ENCODE measurements at regions not wholly inside any gene's neighbourhood (a gene's known extent, or its start where the extent isn't known, plus 50 kb on each side); places are given as distances from the start of the nearest gene placed in this dataset.
"Not testable (repeated sequence)": the region's sequence is repeated elsewhere in the genome, so short reads cannot be mapped to it uniquely, and the experiment has no call there.

DNA sequence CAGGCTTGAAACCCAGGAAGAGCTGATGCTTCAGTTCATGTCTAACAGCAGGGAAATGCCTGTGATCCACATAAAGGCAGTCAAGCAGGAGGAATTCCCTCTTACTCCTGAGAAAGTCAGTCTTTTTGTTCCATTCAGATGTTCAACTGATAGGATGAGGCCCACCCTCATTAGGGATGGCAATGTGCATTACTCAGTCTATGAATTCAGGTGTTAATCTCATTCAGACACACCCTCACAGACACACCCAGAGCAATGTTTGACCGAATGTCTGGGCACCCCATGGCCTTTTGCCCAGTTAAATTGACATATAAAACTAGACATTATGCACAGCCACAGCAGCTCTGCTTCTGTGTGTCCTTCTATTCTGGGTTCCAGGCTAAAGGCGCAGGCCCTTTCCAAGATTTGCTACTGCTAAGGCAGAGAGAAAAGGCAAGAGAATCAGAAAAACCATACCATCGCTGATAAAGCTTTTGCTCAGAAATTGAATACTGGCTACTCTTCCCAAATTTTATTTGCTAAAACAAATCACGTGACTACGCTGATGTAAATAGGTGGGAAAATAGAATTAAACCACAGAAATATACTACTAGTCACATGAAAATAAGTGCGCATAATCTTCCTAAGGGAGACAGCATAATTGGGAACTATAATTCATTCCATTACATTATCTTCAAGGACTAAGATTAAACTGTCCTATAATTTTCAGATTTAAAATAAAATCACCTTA is 625.0 kb upstream of the MAN1A1 start:
- H3K27me3 Mint-ChIP-seq = no peaks in the 10 kb centered on the region
- no peak overlapping the region for H3K27ac Mint-ChIP-seq
- H3K4me3 Mint-ChIP-seq = no peak overlapping the region
- H3K9me3 Mint-ChIP-seq = no peaks in the 10 kb centered on the region
- H3K4me1 Mint-ChIP-seq = no peaks in the 10 kb centered on the region
- H3K36me3 Mint-ChIP-seq = no peaks in the 10 kb centered on the region

DNA sequence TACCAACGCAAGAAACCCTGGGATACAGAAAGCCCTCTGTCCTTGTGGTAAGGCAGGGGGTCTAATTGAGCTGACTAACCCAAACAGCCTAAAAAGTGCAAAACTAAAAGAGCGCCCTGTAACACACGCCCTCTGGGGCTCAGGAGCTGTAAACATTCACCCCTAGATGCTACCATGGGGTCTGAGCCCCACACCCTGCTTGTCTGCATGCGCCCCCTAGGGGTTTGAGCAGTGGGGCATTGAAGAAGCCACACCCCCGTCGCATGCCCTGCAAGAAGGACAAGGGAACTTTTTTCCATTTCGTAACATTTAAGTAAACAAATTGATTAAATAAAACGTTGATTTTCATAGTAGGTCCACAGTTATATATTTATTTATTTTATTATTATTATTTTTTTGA is 616.9 kb upstream of the MAN1A1 start:
- no peak overlapping the region for H3K4me3 Mint-ChIP-seq
- no peaks in the 10 kb centered on the region for H3K27me3 Mint-ChIP-seq
- no peaks in the 10 kb centered on the region for H3K4me1 Mint-ChIP-seq
- H3K27ac Mint-ChIP-seq = no peak overlapping the region
- no peaks in the 10 kb centered on the region for H3K9me3 Mint-ChIP-seq
- no peaks in the 10 kb centered on the region for H3K36me3 Mint-ChIP-seq

DNA sequence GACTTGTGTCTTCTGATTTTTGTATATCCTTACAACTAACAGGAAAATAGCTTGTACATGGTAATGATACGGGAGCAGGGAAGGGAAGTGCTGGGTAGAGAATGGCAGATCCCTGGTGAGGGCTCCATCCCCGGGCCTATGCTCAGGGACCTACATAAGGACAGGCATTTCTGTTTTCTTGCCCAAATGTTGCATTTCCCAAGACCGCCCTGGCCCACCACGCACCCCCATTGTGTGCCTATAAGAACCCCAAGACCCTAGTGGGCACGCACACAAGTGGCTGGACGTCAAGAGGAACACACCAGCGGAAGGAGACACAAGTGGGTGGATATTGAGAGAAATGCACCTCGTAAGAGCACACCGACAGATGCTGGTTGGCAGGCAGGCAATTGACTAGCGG is 616.3 kb upstream of the MAN1A1 start:
- Mint-ChIP-seq H3K4me3 (no peak overlapping the region), H3K27me3 (no peaks in the 10 kb centered on the region), H3K4me1 (no peaks in the 10 kb centered on the region), H3K9me3 (no peaks in the 10 kb centered on the region), H3K36me3 (no peaks in the 10 kb centered on the region), H3K27ac (no peak overlapping the region)

DNA sequence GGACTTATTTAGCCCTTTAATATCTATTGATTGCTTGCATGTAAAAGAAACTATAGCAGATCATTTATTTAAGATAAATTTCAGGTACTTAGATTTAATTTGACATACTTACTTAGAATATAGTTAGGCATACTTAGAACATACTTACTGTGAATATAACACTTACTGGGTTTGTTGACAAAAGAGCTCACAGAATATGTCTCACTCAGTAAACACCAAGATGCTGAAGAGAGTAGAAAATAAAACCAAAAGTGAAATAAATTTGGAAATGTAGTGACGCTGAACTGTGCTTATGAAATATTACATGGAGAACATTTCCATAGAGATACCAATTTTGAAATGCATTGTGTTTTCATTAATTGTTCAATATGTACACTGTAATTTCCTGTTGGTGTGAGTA is 615.4 kb upstream of the MAN1A1 start:
- Mint-ChIP-seq H3K9me3 (no peaks in the 10 kb centered on the region), H3K4me1 (no peaks in the 10 kb centered on the region), H3K27ac (no peak overlapping the region), H3K27me3 (no peaks in the 10 kb centered on the region), H3K36me3 (no peaks in the 10 kb centered on the region), H3K4me3 (no peak overlapping the region)

DNA sequence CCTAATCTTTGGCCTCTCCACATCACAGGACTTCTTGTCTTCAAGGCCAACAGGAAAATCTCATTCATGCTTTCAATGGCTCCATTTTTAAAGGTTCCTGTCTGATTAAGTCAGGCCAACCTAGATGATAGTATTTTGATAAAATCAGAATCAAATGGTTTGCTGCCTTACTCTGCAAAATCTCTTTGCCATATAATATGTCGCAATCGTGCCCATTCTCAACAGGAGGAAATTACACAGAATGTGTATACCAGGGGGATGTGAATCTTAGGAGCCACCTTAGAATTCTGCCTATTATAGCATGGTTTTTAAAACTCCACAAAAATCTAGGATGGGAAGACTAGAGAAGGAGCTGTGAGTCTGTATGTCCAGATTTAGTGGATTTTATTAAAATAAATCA is 612.9 kb upstream of the MAN1A1 start:
- Mint-ChIP-seq H3K4me3 (no peak overlapping the region), H3K27me3 (no peaks in the 10 kb centered on the region), H3K4me1 (no peaks in the 10 kb centered on the region), H3K27ac (no peak overlapping the region), H3K36me3 (no peaks in the 10 kb centered on the region), H3K9me3 (no peaks in the 10 kb centered on the region)

DNA sequence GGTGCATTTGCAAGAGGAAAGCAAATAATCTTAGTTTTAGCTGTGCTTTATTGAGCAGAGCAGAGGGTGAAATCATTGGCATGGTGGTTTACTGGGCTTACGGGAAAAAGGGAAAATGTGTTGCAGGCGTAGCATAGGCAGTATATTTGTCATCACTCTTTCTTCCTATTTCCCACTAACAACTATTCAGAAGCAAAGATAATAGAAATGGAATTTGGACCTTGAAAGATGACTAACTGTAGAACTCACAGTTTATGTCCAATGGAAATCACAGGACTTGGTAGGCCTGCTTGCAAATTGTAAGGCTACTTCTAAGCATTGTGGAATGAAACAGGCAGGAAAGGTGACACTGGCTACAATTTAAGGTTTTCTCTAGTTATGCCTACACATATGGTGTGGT is 611.9 kb upstream of the MAN1A1 start:
- Mint-ChIP-seq H3K4me3 (no peak overlapping the region), H3K27me3 (no peaks in the 10 kb centered on the region), H3K9me3 (no peaks in the 10 kb centered on the region), H3K4me1 (no peaks in the 10 kb centered on the region), H3K36me3 (no peaks in the 10 kb centered on the region), H3K27ac (no peak overlapping the region)

DNA sequence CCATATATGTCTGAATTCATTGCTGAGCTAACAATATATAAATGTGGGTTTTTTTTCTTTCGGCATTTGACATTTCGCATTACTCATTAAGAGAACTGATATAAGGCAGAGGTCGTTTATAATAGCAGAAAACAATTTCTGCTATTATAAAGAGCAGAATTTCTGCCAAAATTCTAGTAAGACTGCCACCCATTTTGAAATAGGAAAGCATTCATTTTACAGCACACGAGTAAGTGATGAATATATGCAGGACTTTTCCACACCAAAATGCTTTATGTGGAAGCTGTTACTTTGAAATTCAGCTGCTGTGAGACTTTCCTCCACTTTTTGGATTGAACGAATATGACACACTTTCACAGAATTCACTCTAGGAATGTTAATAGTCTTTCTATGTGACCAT is 610.9 kb upstream of the MAN1A1 start:
- H3K27ac Mint-ChIP-seq = no peak overlapping the region
- no peaks in the 10 kb centered on the region for H3K27me3 Mint-ChIP-seq
- H3K4me1 Mint-ChIP-seq = no peaks in the 10 kb centered on the region
- no peaks in the 10 kb centered on the region for H3K36me3 Mint-ChIP-seq
- no peak overlapping the region for H3K4me3 Mint-ChIP-seq
- H3K9me3 Mint-ChIP-seq = no peaks in the 10 kb centered on the region

DNA sequence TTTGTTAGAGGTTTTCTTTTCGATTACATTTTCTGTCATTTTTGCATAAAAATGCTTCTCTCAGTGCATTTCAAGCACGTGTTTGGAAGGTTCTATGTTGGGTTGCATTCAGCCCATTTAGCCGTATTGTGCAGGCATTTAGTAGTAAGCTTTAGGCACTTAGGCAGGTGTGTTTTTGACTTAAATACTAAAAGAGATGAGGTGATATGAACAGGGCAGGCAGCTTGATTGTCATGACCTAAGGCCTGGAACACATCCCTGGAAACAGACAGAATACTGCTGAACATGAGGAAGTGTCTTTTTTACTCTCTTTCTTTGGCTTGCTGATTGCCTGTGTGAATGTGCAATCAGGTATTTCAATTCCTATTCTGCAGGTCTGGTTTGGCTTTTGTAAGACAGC is 610.5 kb upstream of the MAN1A1 start:
- no peaks in the 10 kb centered on the region for H3K9me3 Mint-ChIP-seq
- H3K27me3 Mint-ChIP-seq = no peaks in the 10 kb centered on the region
- H3K4me3 Mint-ChIP-seq = no peak overlapping the region
- no peak overlapping the region for H3K27ac Mint-ChIP-seq
- H3K36me3 Mint-ChIP-seq = no peaks in the 10 kb centered on the region
- no peaks in the 10 kb centered on the region for H3K4me1 Mint-ChIP-seq

DNA sequence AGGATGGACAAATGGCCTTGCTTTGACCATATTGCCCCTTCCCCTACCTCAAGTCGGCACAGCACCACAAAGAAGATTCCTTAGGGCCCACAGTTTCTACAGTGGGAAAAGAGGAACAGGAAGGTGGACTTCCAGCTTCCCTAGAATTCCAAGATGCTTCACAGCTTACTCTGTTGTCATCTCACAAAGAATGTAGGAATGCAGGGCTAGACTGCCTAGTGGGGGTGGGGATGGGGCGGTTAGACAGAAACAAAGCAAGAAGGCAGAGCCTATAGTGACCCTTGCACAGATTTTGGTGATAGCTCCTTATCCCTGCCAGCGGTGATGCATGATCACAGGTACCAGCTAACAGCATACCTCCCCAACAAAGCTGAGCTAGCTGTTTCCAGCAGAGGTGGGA is 607.6 kb upstream of the MAN1A1 start:
- Mint-ChIP-seq H3K27ac (no peak overlapping the region), H3K9me3 (peaks cover 4% of the 10 kb centered on the region), H3K27me3 (no peaks in the 10 kb centered on the region), H3K4me1 (no peaks in the 10 kb centered on the region), H3K4me3 (no peak overlapping the region), H3K36me3 (no peaks in the 10 kb centered on the region)

DNA sequence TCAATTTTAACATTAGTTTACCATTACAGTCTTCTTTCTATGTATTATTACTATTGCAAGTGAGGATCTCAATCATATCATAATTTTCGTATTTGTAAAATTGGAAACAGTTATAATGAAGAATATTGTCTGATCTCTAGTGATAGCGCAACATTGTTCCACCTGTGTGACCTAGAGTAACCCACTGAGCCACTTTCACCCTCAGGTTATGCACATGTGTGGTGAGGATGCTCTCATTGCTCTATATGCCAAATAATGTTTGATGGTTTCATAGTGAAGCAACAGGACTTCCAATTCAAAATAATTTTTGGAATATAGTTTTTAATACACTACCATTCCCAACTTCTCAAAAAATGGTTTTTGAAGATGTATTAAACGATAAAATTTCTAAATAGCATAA is 603.1 kb upstream of the MAN1A1 start:
- peaks cover 2% of the 10 kb centered on the region for H3K27me3 Mint-ChIP-seq
- peaks cover 8% of the 10 kb centered on the region for H3K9me3 Mint-ChIP-seq
- no peaks in the 10 kb centered on the region for H3K4me1 Mint-ChIP-seq
- no peaks in the 10 kb centered on the region for H3K36me3 Mint-ChIP-seq
- no peak overlapping the region for H3K27ac Mint-ChIP-seq
- H3K4me3 Mint-ChIP-seq = no peak overlapping the region

DNA sequence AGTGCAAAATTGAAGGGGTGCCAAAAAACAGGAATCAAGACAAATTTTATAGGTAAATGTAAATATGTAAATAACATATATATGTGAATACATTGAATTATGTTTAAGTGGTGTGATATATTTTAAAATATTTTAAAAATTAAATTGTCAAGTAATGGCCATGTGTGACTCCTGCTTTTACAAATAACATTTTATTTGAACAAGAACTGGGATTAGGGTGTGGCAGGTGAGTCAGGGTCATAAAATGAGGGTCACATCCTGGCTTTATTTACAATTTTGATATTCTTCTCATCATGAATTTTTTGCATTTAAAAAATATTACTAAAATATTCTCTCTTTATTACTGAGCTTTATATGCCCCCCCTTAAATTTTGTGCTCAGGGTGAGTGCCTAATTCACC is 601.1 kb upstream of the MAN1A1 start:
- Mint-ChIP-seq H3K27me3 (peaks cover 5% of the 10 kb centered on the region), H3K4me1 (no peaks in the 10 kb centered on the region), H3K27ac (no peak overlapping the region), H3K9me3 (peaks cover 8% of the 10 kb centered on the region), H3K4me3 (no peak overlapping the region), H3K36me3 (no peaks in the 10 kb centered on the region)

DNA sequence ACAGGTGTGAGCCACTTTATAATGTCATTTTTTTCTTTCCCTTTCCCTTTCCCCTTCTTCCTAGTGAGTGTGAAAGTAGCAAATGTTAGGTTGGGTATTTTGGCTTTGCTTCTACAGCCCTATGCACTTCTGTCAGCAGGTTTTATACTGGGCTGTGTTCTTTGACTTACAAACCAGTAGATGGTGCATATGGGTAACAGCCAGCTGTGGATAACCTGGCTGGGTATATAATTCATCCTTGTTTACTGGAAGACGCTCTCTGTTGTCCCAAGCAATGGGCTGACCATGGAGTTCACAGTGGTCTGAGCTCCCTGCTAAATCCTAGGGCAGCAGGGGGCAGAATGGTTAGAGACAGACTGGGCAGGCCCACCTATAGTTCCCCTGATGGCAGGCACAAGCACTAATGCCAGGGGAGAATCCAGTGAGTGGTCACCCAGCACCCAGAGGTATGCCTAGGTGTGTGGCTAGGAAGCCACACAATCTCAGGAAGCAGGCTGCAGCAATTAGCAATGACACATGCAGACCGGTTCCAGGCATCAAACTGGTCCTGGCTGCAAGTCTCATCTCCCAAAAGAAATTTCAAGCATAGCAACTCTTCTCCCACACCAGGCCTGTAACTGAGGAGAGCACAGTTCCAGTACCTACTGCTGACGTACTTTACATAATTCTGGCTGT is 592.7 kb upstream of the MAN1A1 start:
- H3K9me3 Mint-ChIP-seq = no peaks in the 10 kb centered on the region
- no peak overlapping the region for H3K4me3 Mint-ChIP-seq
- H3K36me3 Mint-ChIP-seq = no peaks in the 10 kb centered on the region
- H3K4me1 Mint-ChIP-seq = no peaks in the 10 kb centered on the region
- peaks cover 4% of the 10 kb centered on the region for H3K27me3 Mint-ChIP-seq
- no peak overlapping the region for H3K27ac Mint-ChIP-seq

DNA sequence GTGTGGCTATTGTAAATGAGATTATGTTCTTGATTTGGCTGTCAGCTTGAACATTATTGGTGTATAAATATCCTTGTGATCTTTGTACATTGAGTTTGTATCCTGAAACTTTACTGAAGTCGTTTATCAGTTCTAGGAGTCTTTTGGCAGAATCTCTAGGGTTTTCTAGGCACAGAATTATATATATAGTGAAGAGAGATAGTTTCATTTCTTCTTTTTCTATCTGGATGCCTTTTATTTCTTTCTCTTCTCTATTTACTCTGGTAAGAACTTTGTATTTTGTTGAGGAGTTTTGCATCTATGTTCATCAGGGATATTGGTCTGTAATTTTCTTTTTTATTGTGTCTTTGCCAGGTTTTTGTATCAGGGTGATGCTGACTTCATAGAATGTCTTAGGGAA is 589.2 kb upstream of the MAN1A1 start:
- no peak overlapping the region for H3K4me3 Mint-ChIP-seq
- H3K36me3 Mint-ChIP-seq = no peaks in the 10 kb centered on the region
- no peaks in the 10 kb centered on the region for H3K9me3 Mint-ChIP-seq
- H3K4me1 Mint-ChIP-seq = no peaks in the 10 kb centered on the region
- H3K27me3 Mint-ChIP-seq = peaks cover 1% of the 10 kb centered on the region
- no peak overlapping the region for H3K27ac Mint-ChIP-seq

DNA sequence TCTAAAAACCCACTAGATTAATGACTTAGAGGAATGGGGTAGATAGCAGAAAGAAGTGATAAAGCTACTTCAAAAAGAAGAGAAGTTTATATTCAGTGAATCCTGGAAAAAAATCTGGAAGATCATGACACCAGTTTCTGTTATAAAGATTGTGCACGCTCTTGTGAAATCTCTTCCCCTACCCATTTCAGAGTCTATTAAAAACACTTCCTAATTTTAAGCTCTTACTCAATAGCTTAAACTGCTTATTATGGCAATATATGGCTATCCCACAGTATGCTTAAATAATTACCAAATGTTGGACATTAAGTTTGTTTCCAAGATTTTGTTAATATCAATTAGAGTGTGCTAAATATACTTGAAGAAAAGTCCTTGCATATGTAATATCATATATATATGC is 585.3 kb upstream of the MAN1A1 start:
- Mint-ChIP-seq H3K4me3 (no peak overlapping the region), H3K36me3 (no peaks in the 10 kb centered on the region), H3K27me3 (no peaks in the 10 kb centered on the region), H3K9me3 (no peaks in the 10 kb centered on the region), H3K4me1 (no peaks in the 10 kb centered on the region), H3K27ac (no peak overlapping the region)

DNA sequence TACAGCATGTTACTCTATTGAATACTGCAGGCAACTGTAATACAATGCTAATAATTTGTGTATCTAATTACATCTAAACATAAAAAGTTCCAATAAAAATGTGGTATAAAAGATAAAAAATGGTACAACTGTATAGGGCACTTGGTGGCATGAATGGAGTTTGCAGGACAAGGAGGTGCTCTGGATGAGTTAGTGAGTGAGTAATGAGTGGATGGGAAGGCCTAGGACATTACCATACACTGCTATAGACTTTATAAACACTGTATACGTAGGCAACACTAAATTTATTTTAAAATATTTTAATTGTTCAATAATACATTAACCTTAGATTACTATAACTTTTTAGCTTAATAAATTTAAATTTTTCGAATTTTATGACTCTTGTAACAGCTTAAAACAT is 579.6 kb upstream of the MAN1A1 start:
- Mint-ChIP-seq H3K27ac (no peak overlapping the region), H3K36me3 (no peaks in the 10 kb centered on the region), H3K4me3 (no peak overlapping the region), H3K27me3 (no peaks in the 10 kb centered on the region), H3K9me3 (peaks cover 19% of the 10 kb centered on the region), H3K4me1 (no peaks in the 10 kb centered on the region)

DNA sequence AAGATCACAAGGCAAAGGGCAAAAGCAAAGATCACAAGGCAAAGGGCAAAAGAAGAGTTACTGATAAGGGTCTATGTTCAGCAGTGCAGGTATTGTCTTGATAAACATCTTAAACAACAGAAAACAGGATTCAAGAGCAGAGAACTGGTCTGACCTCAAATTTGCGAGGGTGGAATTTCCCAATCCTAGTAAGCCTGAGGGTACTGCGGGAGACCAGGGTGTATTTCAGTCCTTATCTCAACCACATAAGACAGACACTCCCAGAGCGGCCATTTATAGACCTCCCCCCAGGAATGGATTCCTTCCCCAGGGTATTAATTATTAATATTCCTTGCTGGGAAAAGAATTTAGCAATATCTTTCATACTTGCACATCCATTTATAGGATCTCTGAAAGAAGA is 575.3 kb upstream of the MAN1A1 start:
- H3K27ac Mint-ChIP-seq, H3K4me1 Mint-ChIP-seq, H3K4me3 Mint-ChIP-seq, H3K27me3 Mint-ChIP-seq, H3K36me3 Mint-ChIP-seq: not testable (repeated sequence)
- H3K9me3 Mint-ChIP-seq = peaks cover 54% of the 10 kb centered on the region

DNA sequence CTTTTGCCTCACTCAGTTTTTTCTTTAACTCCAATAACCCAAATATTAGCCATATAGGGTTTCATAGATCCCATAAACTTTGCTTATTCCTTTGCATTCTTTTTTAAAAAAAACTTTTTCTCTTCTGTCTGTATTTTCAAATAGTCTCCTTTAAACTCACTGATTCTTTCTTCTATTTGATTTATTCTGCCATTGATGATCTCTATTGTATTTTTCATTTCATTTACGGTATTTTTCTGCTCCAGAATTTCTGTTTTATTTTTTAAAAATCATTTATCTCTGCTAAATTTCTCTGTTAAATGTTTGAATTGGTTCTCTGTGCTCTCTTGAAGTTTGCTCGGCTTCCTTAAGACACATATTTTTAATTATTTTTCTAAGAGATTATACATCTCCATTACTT is 573.3 kb upstream of the MAN1A1 start:
- H3K4me3 Mint-ChIP-seq = no peak overlapping the region
- H3K27ac Mint-ChIP-seq = no peak overlapping the region
- H3K9me3 Mint-ChIP-seq = peaks cover 50% of the 10 kb centered on the region
- H3K4me1 Mint-ChIP-seq = no peaks in the 10 kb centered on the region
- no peaks in the 10 kb centered on the region for H3K36me3 Mint-ChIP-seq
- H3K27me3 Mint-ChIP-seq = no peaks in the 10 kb centered on the region
